OCI-LY1 (cell line): ENCODE measurements at regions not wholly inside any gene's neighbourhood (a gene's known extent, or its start where the extent isn't known, plus 50 kb on each side); places are given as distances from the start of the nearest gene placed in this dataset.
"Not testable (repeated sequence)": the region's sequence is repeated elsewhere in the genome, so short reads cannot be mapped to it uniquely, and the experiment has no call there.

Experiments used
- H2AFZ ChIP-seq: fragments of 200-600 bp; sonication (generic), shearing (Covaris generic); 2 replicates; pipeline ENCODE4 v1.6.0; 2014; ENCODE audit warnings: antibody characterized with exemption, mild to moderate bottlenecking, low read length
- H3F3A ChIP-seq: fragments of 200-600 bp; sonication (generic), shearing (Covaris generic); 2 replicates; pipeline ENCODE4 v1.6.0; 2014; ENCODE audit warnings: mild to moderate bottlenecking, antibody characterized with exemption, low read length, moderate library complexity; ENCODE audit not compliant: insufficient read depth
- H3K27ac ChIP-seq: fragments of 200-600 bp; sonication (generic); 2 replicates; pipeline ENCODE4 v1.5.1; 2014; ENCODE audit warnings: low read length, mixed run types, mild to moderate bottlenecking, low read depth; ENCODE audit not compliant: poor library complexity, severe bottlenecking
- H3K27me3 ChIP-seq: fragments of 200-600 bp; sonication (generic); 2 replicates; pipeline ENCODE4 v1.6.0; 2014; ENCODE audit warnings: antibody characterized with exemption, mild to moderate bottlenecking, low read length, moderate library complexity; ENCODE audit not compliant: insufficient read depth
- H3K36me3 ChIP-seq: fragments of 200-600 bp; sonication (generic); 2 replicates; pipeline ENCODE4 v1.6.1; 2014; ENCODE audit warnings: mild to moderate bottlenecking, antibody characterized with exemption, low read length, moderate library complexity, mixed read lengths; ENCODE audit not compliant: insufficient read depth
- H3K4me1 ChIP-seq: fragments of 200-600 bp; sonication (generic); 2 replicates; pipeline ENCODE4 v1.5.1; 2014; ENCODE audit warnings: mild to moderate bottlenecking, low read length, moderate library complexity; ENCODE audit not compliant: insufficient read depth, severe bottlenecking
- H3K4me2 ChIP-seq: fragments of 200-600 bp; sonication (generic), shearing (Covaris generic); 2 replicates; pipeline ENCODE4 v1.6.1; 2014; ENCODE audit warnings: low read length
- H3K4me3 ChIP-seq: fragments of 200-600 bp; sonication (generic); 2 replicates; pipeline ENCODE4 v1.5.1; 2014; ENCODE audit warnings: low read length, low read depth, mild to moderate bottlenecking, mixed read lengths; ENCODE audit not compliant: poor library complexity, severe bottlenecking
- H3K79me2 ChIP-seq: fragments of 200-600 bp; shearing (Covaris generic); 2 replicates; pipeline ENCODE4 v1.6.1; 2016; ENCODE audit warnings: mixed run types, low read length, mixed read lengths; ENCODE audit not compliant: insufficient read depth
- H3K9ac ChIP-seq: fragments of 200-600 bp; sonication (generic), shearing (Covaris generic); 2 replicates; pipeline ENCODE4 v1.6.1; 2014; ENCODE audit warnings: mild to moderate bottlenecking, low read length, mixed read lengths
- H3K9me2 ChIP-seq: fragments of 200-600 bp; sonication (generic), shearing (Covaris generic); 2 replicates; pipeline ENCODE4 v1.6.1; 2014; ENCODE audit warnings: low read depth, mild to moderate bottlenecking, low read length, mixed read lengths
- H3K9me3 ChIP-seq: fragments of 200-600 bp; shearing (Covaris generic); 2 replicates; pipeline ENCODE4 v1.6.1; 2014; ENCODE audit warnings: low read length, mixed read lengths
- H4K20me1 ChIP-seq: fragments of 200-600 bp; sonication (generic), shearing (Covaris generic); 2 replicates; pipeline ENCODE4 v1.6.0; 2016; ENCODE audit warnings: mild to moderate bottlenecking, low read length; ENCODE audit not compliant: insufficient read depth
- EZH2 ChIP-seq: fragments of 200-600 bp; sonication (generic), shearing (Covaris generic); IDR thresholded peaks from 2 replicates; pipeline ENCODE4 v1.8.0; 2017; ENCODE audit warnings: borderline replicate concordance, mixed run types, mild to moderate bottlenecking, antibody characterized with exemption, low read length, moderate library complexity, mixed read lengths
- TF ChIP-seq, protein P1 (sequence below): fragments of 200-600 bp; sonication (generic), shearing (Covaris generic); IDR thresholded peaks from 2 replicates; pipeline ENCODE4 v1.5.1; 2017; ENCODE audit warnings: mild to moderate bottlenecking, antibody characterized with exemption, low read length, moderate library complexity, mixed read lengths

DNA sequence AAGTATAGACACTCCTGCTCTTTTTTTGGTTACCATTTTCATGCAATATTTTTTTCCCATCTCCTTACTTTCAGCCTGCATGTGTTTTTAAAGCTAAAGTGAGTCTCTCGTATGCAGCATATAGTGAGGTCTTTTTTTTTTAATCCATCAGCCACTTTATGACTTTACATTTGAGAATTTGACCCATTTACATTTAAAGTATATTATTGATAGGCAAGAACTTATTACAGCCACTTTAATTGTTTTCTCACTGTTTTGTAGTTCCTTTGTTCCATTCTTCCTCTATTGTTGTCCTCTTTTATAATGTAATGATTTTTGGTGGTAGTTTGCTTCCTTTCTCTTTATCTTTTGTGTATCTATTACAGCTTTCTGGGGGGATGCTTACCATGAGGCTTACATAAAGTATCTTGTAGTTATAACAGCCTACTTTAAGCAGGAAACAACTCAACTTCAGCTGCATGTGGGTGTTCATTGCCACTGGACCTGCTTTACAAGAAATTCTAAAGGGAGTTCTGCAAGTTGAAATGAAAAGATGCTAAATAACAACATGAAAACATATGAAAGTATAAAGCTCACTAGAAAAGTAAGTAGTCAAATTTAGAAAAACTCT, 71.8 kb downstream of the TNFAIP3 start:
- no peaks in the 10 kb centered on the region for H3K4me1 ChIP-seq
- H3K27me3 ChIP-seq: no peaks in the 10 kb centered on the region
- H3K4me3 ChIP-seq: no peak overlapping the region
- H2AFZ ChIP-seq: no peak overlapping the region
- H3K79me2 ChIP-seq: no peaks in the 10 kb centered on the region
- no peak overlapping the region for H3K9ac ChIP-seq
- no peaks in the 10 kb centered on the region for H3K9me3 ChIP-seq
- no peaks in the 10 kb centered on the region for H3K9me2 ChIP-seq
- H3K4me2 ChIP-seq: no peak overlapping the region
- no peak overlapping the region for H3K27ac ChIP-seq
- no peaks in the 10 kb centered on the region for H3F3A ChIP-seq
- H3K36me3 ChIP-seq: no peaks in the 10 kb centered on the region
- TF ChIP-seq, protein P1, sequence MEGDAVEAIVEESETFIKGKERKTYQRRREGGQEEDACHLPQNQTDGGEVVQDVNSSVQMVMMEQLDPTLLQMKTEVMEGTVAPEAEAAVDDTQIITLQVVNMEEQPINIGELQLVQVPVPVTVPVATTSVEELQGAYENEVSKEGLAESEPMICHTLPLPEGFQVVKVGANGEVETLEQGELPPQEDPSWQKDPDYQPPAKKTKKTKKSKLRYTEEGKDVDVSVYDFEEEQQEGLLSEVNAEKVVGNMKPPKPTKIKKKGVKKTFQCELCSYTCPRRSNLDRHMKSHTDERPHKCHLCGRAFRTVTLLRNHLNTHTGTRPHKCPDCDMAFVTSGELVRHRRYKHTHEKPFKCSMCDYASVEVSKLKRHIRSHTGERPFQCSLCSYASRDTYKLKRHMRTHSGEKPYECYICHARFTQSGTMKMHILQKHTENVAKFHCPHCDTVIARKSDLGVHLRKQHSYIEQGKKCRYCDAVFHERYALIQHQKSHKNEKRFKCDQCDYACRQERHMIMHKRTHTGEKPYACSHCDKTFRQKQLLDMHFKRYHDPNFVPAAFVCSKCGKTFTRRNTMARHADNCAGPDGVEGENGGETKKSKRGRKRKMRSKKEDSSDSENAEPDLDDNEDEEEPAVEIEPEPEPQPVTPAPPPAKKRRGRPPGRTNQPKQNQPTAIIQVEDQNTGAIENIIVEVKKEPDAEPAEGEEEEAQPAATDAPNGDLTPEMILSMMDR: no peak
- TF ChIP-seq EZH2: no peak
- no peaks in the 10 kb centered on the region for H4K20me1 ChIP-seq

DNA sequence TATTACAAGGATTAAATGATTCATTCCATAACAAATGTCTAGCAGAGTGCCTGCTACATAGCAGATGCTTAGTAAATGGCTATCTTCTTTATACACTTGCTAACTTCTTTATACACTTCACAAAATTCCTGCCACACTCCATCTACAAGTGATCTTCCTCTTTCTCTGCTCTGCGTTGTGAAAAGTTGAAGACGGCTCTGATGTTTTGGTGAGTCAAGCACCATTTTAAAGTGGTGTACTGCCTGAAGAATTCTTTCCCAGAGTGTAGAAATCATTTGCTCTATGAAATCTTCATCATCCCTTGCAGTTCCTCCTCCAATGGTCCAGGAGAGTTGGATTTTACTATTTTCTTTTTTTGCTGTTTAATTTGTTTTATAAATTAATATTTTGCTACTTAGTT, 74.9 kb downstream of the TNFAIP3 start:
- no peak overlapping the region for H3K9ac ChIP-seq
- no peaks in the 10 kb centered on the region for H3K79me2 ChIP-seq
- H4K20me1 ChIP-seq: no peaks in the 10 kb centered on the region
- no peak overlapping the region for H3K27ac ChIP-seq
- no peak overlapping the region for H3K4me2 ChIP-seq
- no peaks in the 10 kb centered on the region for H3K9me3 ChIP-seq
- no peaks in the 10 kb centered on the region for H3K36me3 ChIP-seq
- H3K4me3 ChIP-seq: no peak overlapping the region
- no peaks in the 10 kb centered on the region for H3K9me2 ChIP-seq
- H3K4me1 ChIP-seq: no peaks in the 10 kb centered on the region
- TF ChIP-seq, protein P1: no peak
- no peak for TF ChIP-seq EZH2
- H2AFZ ChIP-seq: no peak overlapping the region
- H3F3A ChIP-seq: no peaks in the 10 kb centered on the region
- no peaks in the 10 kb centered on the region for H3K27me3 ChIP-seq

DNA sequence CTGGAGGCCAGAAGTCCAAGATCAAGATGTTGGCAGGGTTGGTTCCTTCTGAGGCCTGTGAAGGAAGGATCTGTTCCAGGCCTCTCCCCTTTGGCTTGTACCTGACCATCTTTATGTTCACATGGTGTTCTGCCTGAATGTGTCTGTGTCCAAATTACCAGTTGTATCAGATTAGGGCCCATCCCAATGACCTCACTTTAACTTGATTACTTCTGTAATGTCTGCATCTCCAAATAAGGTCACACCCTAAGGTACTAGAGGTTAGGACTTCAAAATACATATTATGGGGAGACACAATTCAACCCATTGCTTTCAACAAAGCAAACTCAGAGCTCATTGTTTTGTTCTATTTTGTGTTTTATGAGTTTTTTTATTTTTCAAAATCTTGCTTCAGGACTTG, 75.7 kb downstream of the TNFAIP3 start:
- no peak overlapping the region for H2AFZ ChIP-seq

DNA sequence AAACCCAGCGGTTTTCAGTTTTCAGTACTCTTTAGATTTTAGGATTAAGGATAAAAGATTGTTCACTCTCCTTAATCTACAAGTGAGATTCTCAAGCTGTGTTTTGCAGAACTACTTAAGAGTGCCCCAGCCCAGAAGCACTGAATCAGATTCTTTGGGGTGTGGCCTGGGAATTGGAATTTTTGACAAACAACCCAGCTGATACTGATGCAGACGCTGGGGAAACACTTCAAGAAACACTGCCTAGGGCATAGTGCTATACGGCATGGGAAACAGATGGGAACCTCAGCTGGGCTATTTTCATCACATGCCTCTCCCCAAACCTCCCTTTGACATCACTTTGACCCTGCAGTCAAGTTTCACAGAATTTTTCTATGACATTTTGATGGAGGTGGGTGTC, 77.3 kb downstream of the TNFAIP3 start:
- not testable (repeated sequence) for H3K27ac ChIP-seq, H3K9me2 ChIP-seq

More for the DNA sequence above, 75.7 kb downstream of the TNFAIP3 start:
- H3K27me3 ChIP-seq: no peaks in the 10 kb centered on the region
- H3K9me2 ChIP-seq: no peaks in the 10 kb centered on the region
- no peaks in the 10 kb centered on the region for H3K9me3 ChIP-seq
- no peak overlapping the region for H3K4me2 ChIP-seq
- H3K36me3 ChIP-seq: no peaks in the 10 kb centered on the region
- TF ChIP-seq, protein P1: no peak
- no peak for TF ChIP-seq EZH2
- H4K20me1 ChIP-seq: no peaks in the 10 kb centered on the region
- H3K4me1 ChIP-seq: no peaks in the 10 kb centered on the region
- H3K27ac ChIP-seq: no peak overlapping the region
- H3K4me3 ChIP-seq: no peak overlapping the region
- H3K79me2 ChIP-seq: no peaks in the 10 kb centered on the region
- no peaks in the 10 kb centered on the region for H3F3A ChIP-seq
- no peak overlapping the region for H3K9ac ChIP-seq

More for the DNA sequence above, 77.3 kb downstream of the TNFAIP3 start:
- H3K4me1 ChIP-seq, H3K4me2 ChIP-seq, H3K36me3 ChIP-seq, H3K27me3 ChIP-seq, H3K9ac ChIP-seq, H3K9me3 ChIP-seq, H3F3A ChIP-seq, H3K4me3 ChIP-seq, H2AFZ ChIP-seq, H4K20me1 ChIP-seq, H3K79me2 ChIP-seq: not testable (repeated sequence)
